DOHH2 (cell line): ENCODE measurements at regions not wholly inside any gene's neighbourhood (a gene's known extent, or its start where the extent isn't known, plus 50 kb on each side); places are given as distances from the start of the nearest gene placed in this dataset.

Experiments
- H3F3A ChIP-seq: fragments of 200-600 bp; sonication (generic), shearing (Covaris generic); 2 replicates; pipeline ENCODE4 v1.6.0; 2016; ENCODE audit warnings: antibody characterized with exemption, mild to moderate bottlenecking; ENCODE audit not compliant: control insufficient read depth, insufficient read depth
- H3K27ac ChIP-seq: fragments of 200-600 bp; sonication (generic); 2 replicates; pipeline ENCODE4 v1.5.1; 2014; ENCODE audit warnings: low read depth, mild to moderate bottlenecking, low read length, moderate library complexity
- H3K27me3 ChIP-seq: fragments of 200-600 bp; sonication (generic); 2 replicates; pipeline ENCODE4 v1.6.1; 2014; ENCODE audit warnings: mild to moderate bottlenecking, low read length, mixed read lengths; ENCODE audit not compliant: control insufficient read depth
- H3K36me3 ChIP-seq: fragments of 200-600 bp; sonication (generic); 2 replicates; pipeline ENCODE4 v1.6.1; 2014; ENCODE audit warnings: mild to moderate bottlenecking, low read length, moderate library complexity, mixed read lengths; ENCODE audit not compliant: control insufficient read depth
- H3K4me1 ChIP-seq: fragments of 200-600 bp; sonication (generic); 2 replicates; pipeline ENCODE4 v1.6.1; 2014; ENCODE audit warnings: mild to moderate bottlenecking, low read length, mixed read lengths; ENCODE audit not compliant: control insufficient read depth
- H3K4me2 ChIP-seq: fragments of 200-600 bp; sonication (generic); 2 replicates; pipeline ENCODE4 v1.6.0; 2014; ENCODE audit warnings: mild to moderate bottlenecking, low read length, moderate library complexity
- H3K4me3 ChIP-seq: fragments of 200-600 bp; sonication (generic); 2 replicates; pipeline ENCODE4 v1.5.1; 2014; ENCODE audit warnings: mild to moderate bottlenecking, low read length, mixed read lengths
- H3K79me2 ChIP-seq: fragments of 200-600 bp; sonication (generic); 2 replicates; pipeline ENCODE4 v1.6.1; 2014; ENCODE audit warnings: mild to moderate bottlenecking, low read length, mixed read lengths; ENCODE audit not compliant: control insufficient read depth
- H3K9me2 ChIP-seq: fragments of 200-600 bp; sonication (generic); replicated peaks from 2 replicates; pipeline ENCODE4 v1.6.1; 2014; ENCODE audit warnings: mild to moderate bottlenecking, low read length, mixed read lengths; ENCODE audit not compliant: control insufficient read depth
- H3K9me3 ChIP-seq: fragments of 200-600 bp; sonication (generic); 2 replicates; pipeline ENCODE4 v1.6.1; 2014; ENCODE audit warnings: antibody characterized with exemption, low read length, mixed read lengths; ENCODE audit not compliant: control insufficient read depth, insufficient read depth
- H4K20me1 ChIP-seq: fragments of 200-600 bp; sonication (generic); 2 replicates; pipeline ENCODE4 v1.6.0; 2014; ENCODE audit warnings: low read depth, mild to moderate bottlenecking, antibody characterized with exemption, low read length, moderate library complexity; ENCODE audit not compliant: control insufficient read depth, insufficient read depth
- CTCF ChIP-seq: fragments of 200-600 bp; sonication (generic); IDR thresholded peaks from one replicate; pipeline ENCODE4 v1.5.1; 2014; ENCODE audit warnings: antibody characterized with exemption, mild to moderate bottlenecking, low read depth, low read length; ENCODE audit not compliant: poor library complexity, severe bottlenecking
- EZH2phosphoT487 ChIP-seq: fragments of 200-600 bp; sonication (generic); IDR thresholded peaks from 2 replicates; pipeline ENCODE4 v1.6.1; 2017; ENCODE audit warnings: borderline replicate concordance, mild to moderate bottlenecking, antibody characterized with exemption, low read length, moderate library complexity, mixed read lengths

DNA sequence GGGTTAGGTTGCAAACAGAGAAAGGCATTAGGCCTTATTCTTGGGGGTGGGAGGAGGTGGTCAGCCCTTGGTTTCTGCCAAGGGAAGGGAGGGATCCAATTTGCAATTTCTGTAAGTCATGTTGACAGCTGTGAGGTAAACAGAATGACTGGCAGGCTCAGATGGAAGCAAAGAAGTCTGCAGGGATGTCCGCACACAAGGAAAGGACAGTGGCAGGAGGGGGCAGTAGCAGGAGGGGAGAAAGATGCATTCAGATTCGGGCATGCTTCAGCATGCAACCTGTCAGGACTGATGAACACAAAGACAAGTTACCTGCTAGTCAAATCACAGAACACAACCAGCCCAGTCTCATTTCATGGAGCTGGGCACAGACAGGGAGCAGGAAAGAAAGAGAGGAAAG, 217.9 kb upstream of the FOXA2 start:
- Histone ChIP-seq H3K4me3 (no peak overlapping the region), H3K27ac (no peak overlapping the region), H3K36me3 (no peaks in the 10 kb centered on the region)

GRCh38 chr20:22805219-22805618, 220.8 kb upstream of the FOXA2 start:
- TF ChIP-seq CTCF: no peak
- H3K9me3 ChIP-seq: no peaks in the 10 kb centered on the region
- H4K20me1 ChIP-seq: no peaks in the 10 kb centered on the region
- no peak overlapping the region for H3K4me3 ChIP-seq
- H3K9me2 ChIP-seq: no peaks in the 10 kb centered on the region
- no peaks in the 10 kb centered on the region for H3K79me2 ChIP-seq
- H3K27ac ChIP-seq: no peak overlapping the region
- no peaks in the 10 kb centered on the region for H3K36me3 ChIP-seq
- no peak overlapping the region for H3K4me2 ChIP-seq
- no peaks in the 10 kb centered on the region for H3F3A ChIP-seq
- no peaks in the 10 kb centered on the region for H3K4me1 ChIP-seq
- no peaks in the 10 kb centered on the region for H3K27me3 ChIP-seq

More for the DNA sequence above, 217.9 kb upstream of the FOXA2 start:
- H3F3A ChIP-seq: no peaks in the 10 kb centered on the region
- no peaks in the 10 kb centered on the region for H3K9me2 ChIP-seq
- H3K79me2 ChIP-seq: no peaks in the 10 kb centered on the region
- H4K20me1 ChIP-seq: no peaks in the 10 kb centered on the region
- H3K4me2 ChIP-seq: no peak overlapping the region
- TF ChIP-seq CTCF: no peak
- TF ChIP-seq EZH2phosphoT487: no peak
- no peaks in the 10 kb centered on the region for H3K4me1 ChIP-seq
- no peaks in the 10 kb centered on the region for H3K27me3 ChIP-seq
- H3K9me3 ChIP-seq: no peaks in the 10 kb centered on the region

DNA sequence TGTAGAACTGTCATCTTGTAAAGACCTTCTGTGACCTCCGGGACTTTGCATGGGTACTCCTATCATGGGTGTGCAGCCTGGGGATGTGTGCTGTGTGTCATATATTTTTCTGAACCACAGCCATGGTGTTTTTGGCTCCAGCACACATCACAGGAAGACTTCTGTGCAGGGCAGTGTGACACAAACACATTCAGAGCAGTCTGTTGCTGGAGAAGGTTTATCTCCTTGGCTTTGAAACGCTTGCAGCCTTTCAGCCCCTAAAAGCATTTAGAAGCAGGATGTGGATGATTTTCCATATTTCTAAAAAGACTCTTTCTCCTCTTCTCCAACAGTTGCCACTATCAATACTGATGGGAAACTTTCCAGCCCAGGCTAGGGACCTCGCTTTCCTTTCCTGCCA, 221.6 kb upstream of the FOXA2 start:
- no peaks in the 10 kb centered on the region for H3K4me1 ChIP-seq
- no peaks in the 10 kb centered on the region for H3K9me3 ChIP-seq
- H3K27me3 ChIP-seq: no peaks in the 10 kb centered on the region
- no peak overlapping the region for H3K27ac ChIP-seq
- H3K4me3 ChIP-seq: no peak overlapping the region
- no peaks in the 10 kb centered on the region for H3K36me3 ChIP-seq
- H3F3A ChIP-seq: no peaks in the 10 kb centered on the region
- no peak overlapping the region for H3K4me2 ChIP-seq
- H3K9me2 ChIP-seq: no peaks in the 10 kb centered on the region
- H3K79me2 ChIP-seq: no peaks in the 10 kb centered on the region
- TF ChIP-seq EZH2phosphoT487 (no peak), CTCF (no peak)
- H4K20me1 ChIP-seq: no peaks in the 10 kb centered on the region

GRCh38 chr20:22807045-22807444, 222.7 kb upstream of the FOXA2 start:
- no peaks in the 10 kb centered on the region for H3K9me3 ChIP-seq
- H3F3A ChIP-seq: no peaks in the 10 kb centered on the region
- H3K4me3 ChIP-seq: no peak overlapping the region
- no peak overlapping the region for H3K27ac ChIP-seq
- no peaks in the 10 kb centered on the region for H4K20me1 ChIP-seq
- no peaks in the 10 kb centered on the region for H3K4me1 ChIP-seq
- no peaks in the 10 kb centered on the region for H3K9me2 ChIP-seq
- no peaks in the 10 kb centered on the region for H3K79me2 ChIP-seq
- no peaks in the 10 kb centered on the region for H3K36me3 ChIP-seq
- no peak overlapping the region for H3K4me2 ChIP-seq
- H3K27me3 ChIP-seq: no peaks in the 10 kb centered on the region
- no peak for TF ChIP-seq EZH2phosphoT487
- no peak for TF ChIP-seq CTCF
